ENCODE measurements at regions not wholly inside any gene's neighbourhood (a gene's known extent, or its start where the extent isn't known, plus 50 kb on each side); places are given as distances from the start of the nearest gene placed in this dataset.

DNA sequence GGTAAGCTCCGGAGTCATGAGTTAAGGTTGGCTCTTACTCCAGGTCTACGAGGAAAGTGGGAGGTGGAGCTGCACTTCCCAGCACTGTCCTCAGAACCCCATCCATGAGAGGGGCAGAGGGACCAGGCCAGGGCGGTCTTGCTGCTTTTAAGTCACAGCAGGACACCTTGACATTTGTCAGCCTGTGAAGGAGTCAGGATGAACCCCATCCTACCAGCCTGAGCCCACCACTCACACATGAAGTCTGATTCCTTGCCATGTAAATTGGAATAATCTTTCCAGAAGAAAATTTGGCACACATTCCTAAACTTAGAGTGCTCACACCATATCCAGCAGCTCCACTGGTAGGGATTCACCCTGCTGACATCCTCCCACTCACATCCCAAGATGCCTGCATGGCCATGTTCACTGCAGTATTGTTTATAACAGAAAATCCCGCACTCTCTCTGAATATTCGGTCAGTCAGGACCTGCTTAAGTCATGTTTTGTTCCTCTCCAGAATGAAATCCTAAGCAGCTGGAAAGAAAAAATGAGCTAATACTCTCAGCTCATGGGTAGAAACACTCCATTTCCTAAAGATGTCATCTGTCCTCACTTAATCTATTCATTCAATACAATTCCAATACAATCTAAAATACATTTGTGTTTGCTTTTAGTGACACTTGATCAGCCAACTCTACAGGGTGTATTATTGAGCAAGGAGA is 79.3 kb upstream of the COL5A1 start:
- DNase-seq, result peak in 1 of 2 donors; percentile 2
- ATAC-seq (ENCODE audit: low FRiP score in 2 of 2), result no peak
- TF ChIP-seq EP300 (IDR thresholded peaks at IDR 0.05), result no peak
- TF ChIP-seq, protein P1, sequence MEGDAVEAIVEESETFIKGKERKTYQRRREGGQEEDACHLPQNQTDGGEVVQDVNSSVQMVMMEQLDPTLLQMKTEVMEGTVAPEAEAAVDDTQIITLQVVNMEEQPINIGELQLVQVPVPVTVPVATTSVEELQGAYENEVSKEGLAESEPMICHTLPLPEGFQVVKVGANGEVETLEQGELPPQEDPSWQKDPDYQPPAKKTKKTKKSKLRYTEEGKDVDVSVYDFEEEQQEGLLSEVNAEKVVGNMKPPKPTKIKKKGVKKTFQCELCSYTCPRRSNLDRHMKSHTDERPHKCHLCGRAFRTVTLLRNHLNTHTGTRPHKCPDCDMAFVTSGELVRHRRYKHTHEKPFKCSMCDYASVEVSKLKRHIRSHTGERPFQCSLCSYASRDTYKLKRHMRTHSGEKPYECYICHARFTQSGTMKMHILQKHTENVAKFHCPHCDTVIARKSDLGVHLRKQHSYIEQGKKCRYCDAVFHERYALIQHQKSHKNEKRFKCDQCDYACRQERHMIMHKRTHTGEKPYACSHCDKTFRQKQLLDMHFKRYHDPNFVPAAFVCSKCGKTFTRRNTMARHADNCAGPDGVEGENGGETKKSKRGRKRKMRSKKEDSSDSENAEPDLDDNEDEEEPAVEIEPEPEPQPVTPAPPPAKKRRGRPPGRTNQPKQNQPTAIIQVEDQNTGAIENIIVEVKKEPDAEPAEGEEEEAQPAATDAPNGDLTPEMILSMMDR (IDR thresholded peaks at IDR 0.05), result no peak
- TF ChIP-seq POLR2AphosphoS5 (IDR thresholded peaks at IDR 0.05), result no peak
- no peak for TF ChIP-seq POLR2A (IDR thresholded peaks at IDR 0.05)

DNA sequence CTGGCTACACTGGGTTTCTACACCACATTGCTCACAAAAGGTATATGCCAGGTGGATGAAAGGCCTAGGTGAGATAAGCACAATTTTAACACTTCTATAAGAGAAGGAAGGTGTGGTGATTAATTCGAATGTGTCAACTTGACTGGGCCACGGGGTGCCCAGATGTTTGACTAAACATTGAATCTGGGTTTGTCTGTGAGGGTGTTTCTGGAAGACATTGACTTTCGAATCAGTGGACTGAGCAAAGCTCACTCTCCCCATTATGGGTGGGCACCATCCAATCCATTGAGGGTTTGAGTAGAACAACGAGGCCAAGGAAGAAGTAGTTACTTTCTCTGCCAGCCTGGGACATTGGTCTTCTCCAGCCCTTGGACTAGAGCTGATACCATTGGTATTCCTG is 78.2 kb upstream of the COL5A1 start:
- H3K36me3 ChIP-seq, result no peaks in the 10 kb centered on the region
- 88 to 91% methylated on average over 3 to 4 of the region's 4 CpGs for WGBS, 2 donors
- no peak for TF ChIP-seq POLR2A (IDR thresholded peaks at IDR 0.05)
- TF ChIP-seq, protein P1 (IDR thresholded peaks at IDR 0.05), result no peak
- TF ChIP-seq EP300 (IDR thresholded peaks at IDR 0.05), result no peak
- no peak for TF ChIP-seq POLR2AphosphoS5 (IDR thresholded peaks at IDR 0.05)
- H3K27ac ChIP-seq, result no peak overlapping the region
- DNase-seq (peak in 1 of 2 donors; percentile 1), ATAC-seq (ENCODE audit: low FRiP score in 2 of 2) (no peak)
- H3K27me3 ChIP-seq, result no peaks in the 10 kb centered on the region
- no peaks in the 10 kb centered on the region for H3K4me1 ChIP-seq
- no peak overlapping the region for H3K4me3 ChIP-seq
- peaks cover 0 to 12% (median 1%) of the 10 kb centered on the region in 4 donors for H3K9me3 ChIP-seq

More for the DNA sequence above, 79.3 kb upstream of the COL5A1 start:
- Histone ChIP-seq H3K4me1 (no peaks in the 10 kb centered on the region), H3K36me3 (no peaks in the 10 kb centered on the region), H3K9me3 (peaks cover 0 to 12% (median 1%) of the 10 kb centered on the region in 4 donors), H3K4me3 (no peak overlapping the region), H3K27me3 (no peaks in the 10 kb centered on the region), H3K27ac (no peak overlapping the region)
- WGBS, 2 donors, result 85 to 95% methylated on average over 4 to 5 of the region's 5 CpGs

DNA sequence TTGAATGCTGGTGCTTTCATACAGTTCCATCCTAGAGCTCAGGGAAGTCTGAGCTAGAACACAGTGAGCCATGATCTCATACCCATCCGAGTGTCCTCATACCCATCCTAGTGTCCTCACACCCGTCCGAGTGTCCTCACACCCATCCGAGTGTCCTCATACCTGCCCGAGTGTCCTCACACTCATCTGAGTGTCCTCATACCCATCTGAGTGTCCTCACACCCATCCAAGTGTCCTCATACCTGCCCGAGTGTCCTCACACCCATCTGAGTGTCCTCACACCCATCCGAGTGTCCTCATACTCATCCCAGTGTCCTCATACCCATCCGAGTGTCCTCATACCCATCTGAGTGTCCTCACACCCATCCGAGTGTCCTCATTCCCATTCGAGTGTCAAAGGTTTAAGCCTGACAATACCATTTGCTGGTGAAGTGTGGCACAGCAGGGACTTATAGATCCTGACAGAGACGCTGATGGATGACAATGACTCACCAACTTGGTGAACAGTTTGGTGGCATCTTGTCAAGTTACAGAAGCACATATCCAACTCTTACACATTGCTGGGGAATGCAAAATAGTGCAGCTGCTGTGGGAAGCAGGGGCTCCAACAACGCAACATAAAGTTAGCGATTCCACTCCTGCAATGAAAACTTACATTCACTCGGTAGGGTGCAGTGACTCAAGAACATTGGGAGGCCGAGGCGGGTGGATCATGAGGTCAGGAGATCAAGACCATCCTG is 77.0 kb upstream of the COL5A1 start:
- no peak overlapping the region for H3K27ac ChIP-seq
- no peak for TF ChIP-seq EP300 (IDR thresholded peaks at IDR 0.05)
- TF ChIP-seq POLR2AphosphoS5 (IDR thresholded peaks at IDR 0.05), result no peak
- TF ChIP-seq POLR2A (IDR thresholded peaks at IDR 0.05), result no peak
- TF ChIP-seq, protein P1 (IDR thresholded peaks at IDR 0.05), result no peak
- no peaks in the 10 kb centered on the region for H3K4me1 ChIP-seq
- no peak for DNase-seq
- no peak overlapping the region for H3K4me3 ChIP-seq
- no peaks in the 10 kb centered on the region for H3K36me3 ChIP-seq
- no peak for ATAC-seq (ENCODE audit: low FRiP score in 2 of 2)
- peaks cover 0 to 12% (median 1%) of the 10 kb centered on the region in 4 donors for H3K9me3 ChIP-seq
- WGBS, 2 donors, result 86 to 89% methylated on average over 15 to 16 of the region's 16 CpGs
- H3K27me3 ChIP-seq, result no peaks in the 10 kb centered on the region

DNA sequence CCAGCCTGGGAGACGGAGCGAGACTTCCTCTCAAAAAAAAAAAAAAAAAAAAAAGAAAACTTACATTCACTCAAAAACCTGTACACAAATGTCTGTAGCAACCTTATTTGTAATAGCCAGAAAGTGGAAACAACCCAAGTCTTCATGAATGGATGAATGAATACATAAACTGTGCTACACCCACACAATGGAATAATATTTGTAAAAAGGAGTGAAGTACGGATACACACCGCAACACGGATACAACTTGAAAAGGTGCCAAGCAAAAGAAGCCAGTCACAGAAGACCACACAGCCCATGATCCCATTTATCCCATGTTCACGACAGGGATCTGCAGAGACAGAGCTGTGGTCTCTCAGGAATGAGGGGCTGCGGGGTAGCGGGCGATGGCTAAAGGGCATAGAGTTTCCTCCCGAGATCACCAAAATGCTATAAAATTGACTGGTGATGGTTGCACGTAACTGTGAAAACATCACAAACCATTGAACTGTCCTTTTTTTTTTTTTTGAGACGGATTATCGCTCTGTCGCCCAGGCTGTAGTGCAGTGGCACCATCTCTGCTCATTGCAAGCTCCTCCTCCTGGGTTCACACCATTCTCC is 76.2 kb upstream of the COL5A1 start:
- Histone ChIP-seq H3K9me3 (peaks cover 0 to 12% (median 1%) of the 10 kb centered on the region in 4 donors), H3K4me1 (no peaks in the 10 kb centered on the region), H3K4me3 (no peak overlapping the region), H3K27me3 (no peaks in the 10 kb centered on the region), H3K36me3 (no peaks in the 10 kb centered on the region), H3K27ac (no peak overlapping the region)
- ATAC-seq (ENCODE audit: low FRiP score in 2 of 2) (no peak), DNase-seq (no peak)
- TF ChIP-seq POLR2AphosphoS5 (IDR thresholded peaks at IDR 0.05) (no peak), POLR2A (IDR thresholded peaks at IDR 0.05) (no peak), EP300 (IDR thresholded peaks at IDR 0.05) (no peak)
- TF ChIP-seq, protein P1 (IDR thresholded peaks at IDR 0.05), result no peak
- WGBS, 2 donors, result 93 to 95% methylated on average over 14 of the region's 14 CpGs
